ENCODE measurements at regions not wholly inside any gene's neighbourhood (a gene's known extent, or its start where the extent isn't known, plus 50 kb on each side); places are given as distances from the start of the nearest gene placed in this dataset.
A peak's percentile ranks its signal among the peaks of the same experiment; 100 is the strongest.

DNA sequence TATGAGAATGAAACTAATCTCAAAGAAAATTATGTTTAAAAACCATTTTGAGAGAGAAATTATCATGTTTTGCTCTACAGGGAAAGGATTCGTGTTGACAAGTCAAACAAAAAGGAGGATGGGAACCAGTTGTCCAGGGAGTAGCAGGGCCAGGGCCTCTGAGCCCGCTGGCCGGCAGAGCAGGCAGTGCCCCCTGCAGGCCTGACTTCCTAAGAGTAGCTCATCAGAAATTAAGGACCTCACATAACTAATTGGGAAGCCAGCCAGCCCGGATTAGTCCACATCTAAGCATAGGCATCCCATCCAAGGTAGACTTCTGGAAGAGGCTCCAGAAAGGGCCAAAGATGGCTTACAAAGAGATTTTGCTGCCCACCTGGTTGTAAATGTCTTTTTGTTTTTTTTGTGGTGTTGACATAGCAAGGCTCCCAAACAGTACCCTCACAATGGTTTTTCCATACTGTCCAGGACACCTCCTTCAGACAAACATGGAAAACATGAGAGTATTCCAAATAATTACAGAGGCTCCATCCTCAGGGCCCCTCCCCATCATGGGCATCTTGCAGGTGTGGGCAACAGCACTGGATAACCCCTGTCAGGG is 241.2 kb upstream of the TANK start:
- TF ChIP-seq, protein P1, sequence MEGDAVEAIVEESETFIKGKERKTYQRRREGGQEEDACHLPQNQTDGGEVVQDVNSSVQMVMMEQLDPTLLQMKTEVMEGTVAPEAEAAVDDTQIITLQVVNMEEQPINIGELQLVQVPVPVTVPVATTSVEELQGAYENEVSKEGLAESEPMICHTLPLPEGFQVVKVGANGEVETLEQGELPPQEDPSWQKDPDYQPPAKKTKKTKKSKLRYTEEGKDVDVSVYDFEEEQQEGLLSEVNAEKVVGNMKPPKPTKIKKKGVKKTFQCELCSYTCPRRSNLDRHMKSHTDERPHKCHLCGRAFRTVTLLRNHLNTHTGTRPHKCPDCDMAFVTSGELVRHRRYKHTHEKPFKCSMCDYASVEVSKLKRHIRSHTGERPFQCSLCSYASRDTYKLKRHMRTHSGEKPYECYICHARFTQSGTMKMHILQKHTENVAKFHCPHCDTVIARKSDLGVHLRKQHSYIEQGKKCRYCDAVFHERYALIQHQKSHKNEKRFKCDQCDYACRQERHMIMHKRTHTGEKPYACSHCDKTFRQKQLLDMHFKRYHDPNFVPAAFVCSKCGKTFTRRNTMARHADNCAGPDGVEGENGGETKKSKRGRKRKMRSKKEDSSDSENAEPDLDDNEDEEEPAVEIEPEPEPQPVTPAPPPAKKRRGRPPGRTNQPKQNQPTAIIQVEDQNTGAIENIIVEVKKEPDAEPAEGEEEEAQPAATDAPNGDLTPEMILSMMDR (conservative IDR thresholded peaks at IDR 0.05; ENCODE audit: low read length), result peak; percentile 85
- no peak for TF ChIP-seq EZH2phosphoT487 (IDR thresholded peaks at IDR 0.05; ENCODE audit: borderline replicate concordance)

Measured in Loucy (cell line).